ENCODE measurements at regions not wholly inside any gene's neighbourhood (a gene's known extent, or its start where the extent isn't known, plus 50 kb on each side); places are given as distances from the start of the nearest gene placed in this dataset.

DNA sequence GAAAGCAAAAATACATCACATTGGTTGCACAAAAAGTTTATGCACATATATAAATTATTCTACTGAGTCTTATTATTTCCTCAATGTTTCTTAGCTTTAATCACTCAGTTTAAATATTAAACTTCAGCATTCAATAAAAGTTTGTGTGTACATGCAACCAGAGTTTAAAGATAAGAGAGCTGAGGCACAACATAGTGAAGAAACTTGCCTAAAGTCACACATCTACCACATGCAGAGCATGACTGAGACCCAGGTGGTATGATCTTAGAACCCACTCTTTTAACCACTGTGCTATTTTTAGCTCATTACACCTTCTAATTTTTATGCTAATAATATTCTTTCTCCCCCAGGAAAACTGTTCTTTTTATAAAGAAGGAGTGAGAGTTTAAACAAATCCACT is 96.1 kb upstream of the GOLIM4 start:
- no peak for DNase-seq
- Histone ChIP-seq H3K9ac (ENCODE audit: low read depth in 2 of 2, low read length in 2 of 2) (no peak overlapping the region), H3K9me3 (no peaks in the 10 kb centered on the region), H3K4me3 (no peak overlapping the region), H3K4me1 (no peaks in the 10 kb centered on the region), H3K27me3 (no peaks in the 10 kb centered on the region), H3K27ac (no peak overlapping the region), H3K36me3 (no peaks in the 10 kb centered on the region)
- TF ChIP-seq CTCF (IDR thresholded peaks at IDR 0.05), result no peak
- intact Hi-C loops (cut with DNase I), result no loop called here

DNA sequence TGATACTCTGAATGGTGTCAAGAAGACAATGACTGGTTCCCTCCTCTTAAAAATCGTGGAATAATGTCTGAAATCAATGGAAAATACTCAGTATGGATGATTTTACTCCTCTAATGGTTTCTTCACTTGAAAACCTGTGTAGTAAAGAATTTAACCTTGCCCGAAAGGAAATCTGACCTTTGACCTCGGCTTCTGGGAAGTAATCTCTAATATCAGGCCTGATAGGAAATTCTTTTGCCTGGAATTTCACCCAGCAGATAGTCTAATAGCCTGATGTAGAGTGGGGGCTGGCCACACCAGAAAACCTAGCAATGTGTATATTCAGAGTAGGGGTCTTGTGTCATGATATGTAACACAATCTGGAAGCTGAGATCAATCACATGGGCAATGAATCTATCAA is 91.5 kb upstream of the GOLIM4 start:
- Histone ChIP-seq H3K27ac (no peak overlapping the region), H3K4me1 (no peaks in the 10 kb centered on the region), H3K27me3 (no peaks in the 10 kb centered on the region), H3K9ac (ENCODE audit: low read depth in 2 of 2, low read length in 2 of 2) (no peak overlapping the region), H3K4me3 (no peak overlapping the region), H3K36me3 (no peaks in the 10 kb centered on the region), H3K9me3 (no peaks in the 10 kb centered on the region)
- intact Hi-C loops (cut with DNase I), result no loop called here
- no peak for TF ChIP-seq CTCF (IDR thresholded peaks at IDR 0.05)
- DNase-seq, result no peak

GRCh38 chr3:168186293-168186983 is 90.7 kb upstream of the GOLIM4 start:
- Histone ChIP-seq H3K27me3 (no peaks in the 10 kb centered on the region), H3K36me3 (no peaks in the 10 kb centered on the region), H3K4me1 (no peaks in the 10 kb centered on the region), H3K9me3 (no peaks in the 10 kb centered on the region), H3K4me3 (no peak overlapping the region), H3K27ac (no peak overlapping the region), H3K9ac (ENCODE audit: low read depth in 2 of 2, low read length in 2 of 2) (no peak overlapping the region)
- intact Hi-C loops (cut with DNase I), result no loop called here
- DNase-seq, result no peak
- TF ChIP-seq CTCF (IDR thresholded peaks at IDR 0.05), result no peak

GRCh38 chr3:168183774-168184173 is 88.0 kb upstream of the GOLIM4 start:
- H3K27me3 ChIP-seq, result no peaks in the 10 kb centered on the region
- no peaks in the 10 kb centered on the region for H3K4me1 ChIP-seq
- no peak overlapping the region for H3K27ac ChIP-seq
- H3K9me3 ChIP-seq, result no peaks in the 10 kb centered on the region
- intact Hi-C loops (cut with DNase I), result no loop called here
- no peak for DNase-seq
- H3K9ac ChIP-seq (ENCODE audit: low read depth in 2 of 2, low read length in 2 of 2), result no peak overlapping the region
- H3K36me3 ChIP-seq, result no peaks in the 10 kb centered on the region
- TF ChIP-seq CTCF (IDR thresholded peaks at IDR 0.05), result no peak
- no peak overlapping the region for H3K4me3 ChIP-seq

- Histone ChIP-seq H3K27me3 (no peaks in the 10 kb centered on the region), H3K4me1 (no peaks in the 10 kb centered on the region), H3K4me3 (no peak overlapping the region), H3K9me3 (no peaks in the 10 kb centered on the region), H3K9ac (ENCODE audit: low read depth in 2 of 2, low read length in 2 of 2) (no peak overlapping the region), H3K36me3 (no peaks in the 10 kb centered on the region), H3K27ac (no peak overlapping the region)
- intact Hi-C loops (cut with DNase I), result no loop called here
- TF ChIP-seq CTCF (IDR thresholded peaks at IDR 0.05), result no peak
- no peak for DNase-seq
These were observed 73.0 kb upstream of the GOLIM4 start for GRCh38 chr3:168168743-168169142.
